ENCODE measurements at regions not wholly inside any gene's neighbourhood (a gene's known extent, or its start where the extent isn't known, plus 50 kb on each side); places are given as distances from the start of the nearest gene placed in this dataset.

DNA sequence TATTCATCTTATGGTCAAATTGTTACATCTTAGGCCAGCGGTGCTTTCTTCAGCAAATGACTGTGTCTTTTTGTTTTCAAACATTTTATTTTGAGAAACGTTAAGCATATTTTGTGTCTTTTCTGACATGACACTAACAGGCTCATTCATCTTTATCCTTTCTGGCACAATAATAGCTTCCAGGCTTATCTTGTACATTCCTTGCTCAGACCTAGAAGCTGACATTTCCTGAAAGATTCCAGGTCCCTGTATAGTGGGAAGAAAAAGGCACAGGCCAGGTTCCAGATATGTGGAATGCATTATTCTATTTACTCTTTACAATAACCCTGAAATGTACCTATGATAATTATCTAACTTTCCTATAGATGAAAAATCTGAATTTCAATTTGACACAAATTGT, 379.1 kb upstream of the B3GAT1 start:
- no peaks in the 10 kb centered on the region for H3K36me3 ChIP-seq (ENCODE audit: control insufficient read depth in 2 of 2, insufficient read depth in 2 of 2, low read length in 2 of 2)
- H3K9ac ChIP-seq (ENCODE audit: low read length in 2 of 2), result no peak overlapping the region
- H3K27ac ChIP-seq (ENCODE audit: low read length), result no peak overlapping the region
- no peak overlapping the region for H3K4me3 ChIP-seq (ENCODE audit: low read length in 2 of 2)
- H3K4me1 ChIP-seq (ENCODE audit: control insufficient read depth, insufficient read depth, low read length), result no peaks in the 10 kb centered on the region
- peaks cover 3 to 5% of the 10 kb centered on the region in 2 donors for H3K27me3 ChIP-seq (ENCODE audit: control insufficient read depth in 1 of 2, insufficient read depth in 2 of 2, low read length in 2 of 2)
- no peaks in the 10 kb centered on the region for H3K9me3 ChIP-seq (ENCODE audit: control insufficient read depth in 2 of 2, low read length in 2 of 2)

DNA sequence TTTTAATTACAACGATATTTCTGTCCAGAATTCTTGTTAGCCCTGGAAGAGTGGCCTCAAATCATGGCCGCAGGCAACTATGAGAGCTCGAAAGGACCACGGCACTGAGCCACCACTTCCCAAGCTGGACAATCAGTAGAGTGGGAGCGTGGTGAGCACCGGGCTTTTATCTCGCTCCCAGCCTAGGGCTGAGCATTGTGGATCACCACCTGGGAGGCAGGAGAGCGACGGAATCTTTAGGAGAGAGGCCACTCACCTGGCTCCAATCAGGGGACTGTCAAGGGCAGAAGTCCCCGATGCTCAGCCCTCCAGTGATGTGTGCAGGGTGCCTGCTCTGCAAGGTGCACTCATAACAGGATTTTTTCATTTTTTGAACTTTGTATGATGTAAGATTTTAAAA, 377.1 kb upstream of the B3GAT1 start:
- peaks cover 0 to 2% of the 10 kb centered on the region in 2 donors for H3K27me3 ChIP-seq (ENCODE audit: control insufficient read depth in 1 of 2, insufficient read depth in 2 of 2, low read length in 2 of 2)
- no peaks in the 10 kb centered on the region for H3K9me3 ChIP-seq (ENCODE audit: control insufficient read depth in 2 of 2, low read length in 2 of 2)
- no peaks in the 10 kb centered on the region for H3K36me3 ChIP-seq (ENCODE audit: control insufficient read depth in 2 of 2, insufficient read depth in 2 of 2, low read length in 2 of 2)
- no peak overlapping the region for H3K27ac ChIP-seq (ENCODE audit: low read length)
- H3K4me1 ChIP-seq (ENCODE audit: control insufficient read depth, insufficient read depth, low read length), result no peaks in the 10 kb centered on the region
- H3K9ac ChIP-seq (ENCODE audit: low read length in 2 of 2), result no peak overlapping the region
- H3K4me3 ChIP-seq (ENCODE audit: low read length in 2 of 2), result no peak overlapping the region

DNA sequence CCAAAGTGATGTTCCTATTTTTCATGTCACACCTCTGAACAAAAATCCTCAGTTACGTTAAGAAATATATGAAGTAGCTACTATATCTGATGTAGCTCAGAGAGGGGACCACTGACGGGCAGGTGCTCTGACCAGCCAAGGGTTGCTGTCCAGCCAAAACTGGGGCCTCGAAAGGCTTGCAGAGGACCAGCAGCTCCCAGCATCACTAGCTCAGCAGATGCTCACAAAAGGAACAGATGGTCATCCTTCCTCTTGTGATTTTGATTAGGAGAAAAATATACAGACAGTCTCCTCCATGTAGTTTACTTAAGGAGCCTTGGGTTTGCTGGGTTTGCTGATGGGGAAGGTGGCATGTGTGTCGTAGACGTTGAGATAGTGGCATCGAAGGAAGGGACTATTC, 374.6 kb upstream of the B3GAT1 start:
- no peaks in the 10 kb centered on the region for H3K36me3 ChIP-seq (ENCODE audit: control insufficient read depth in 2 of 2, insufficient read depth in 2 of 2, low read length in 2 of 2)
- no peak overlapping the region for H3K27ac ChIP-seq (ENCODE audit: low read length)
- H3K27me3 ChIP-seq (ENCODE audit: control insufficient read depth in 1 of 2, insufficient read depth in 2 of 2, low read length in 2 of 2), result no peaks in the 10 kb centered on the region
- no peaks in the 10 kb centered on the region for H3K9me3 ChIP-seq (ENCODE audit: control insufficient read depth in 2 of 2, low read length in 2 of 2)
- H3K4me1 ChIP-seq (ENCODE audit: control insufficient read depth, insufficient read depth, low read length), result peaks cover 3% of the 10 kb centered on the region
- H3K4me3 ChIP-seq (ENCODE audit: low read length in 2 of 2), result no peak overlapping the region
- H3K9ac ChIP-seq (ENCODE audit: low read length in 2 of 2), result no peak overlapping the region

DNA sequence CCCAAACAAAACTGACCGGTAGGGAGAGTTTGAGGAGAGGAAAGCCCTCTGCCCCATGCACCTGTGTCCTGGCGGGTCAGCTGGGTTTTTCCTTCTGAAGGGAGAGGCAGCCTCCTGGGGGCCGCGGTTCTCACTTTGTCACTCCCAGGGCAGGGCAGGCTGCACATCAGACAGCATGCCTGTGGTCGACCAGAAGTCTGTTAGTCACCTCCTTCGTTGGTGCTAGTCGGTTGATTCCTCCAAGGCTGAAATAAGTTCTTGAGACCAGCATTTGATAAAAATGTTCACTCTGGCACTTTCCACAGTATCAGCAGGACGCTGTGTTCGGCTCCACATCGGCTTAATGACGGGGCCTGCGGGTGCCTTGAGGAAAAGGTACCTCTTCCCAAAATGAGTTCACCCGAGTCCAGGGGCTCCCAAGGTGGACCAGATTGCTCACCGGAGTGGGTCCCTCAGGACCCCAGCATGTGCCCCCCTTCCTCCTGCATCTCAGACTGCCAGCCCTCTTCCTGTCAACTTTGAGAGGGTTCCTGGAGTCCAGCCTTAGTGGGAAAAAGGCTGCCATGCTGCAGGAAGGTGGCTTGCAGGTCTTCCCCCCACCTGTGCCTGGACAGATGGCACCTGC, 373.7 kb upstream of the B3GAT1 start:
- H3K27me3 ChIP-seq (ENCODE audit: control insufficient read depth in 1 of 2, insufficient read depth in 2 of 2, low read length in 2 of 2), result no peaks in the 10 kb centered on the region
- no peak overlapping the region for H3K27ac ChIP-seq (ENCODE audit: low read length)
- no peak overlapping the region for H3K4me3 ChIP-seq (ENCODE audit: low read length in 2 of 2)
- no peaks in the 10 kb centered on the region for H3K9me3 ChIP-seq (ENCODE audit: control insufficient read depth in 2 of 2, low read length in 2 of 2)
- H3K36me3 ChIP-seq (ENCODE audit: control insufficient read depth in 2 of 2, insufficient read depth in 2 of 2, low read length in 2 of 2), result no peaks in the 10 kb centered on the region
- peaks cover 3% of the 10 kb centered on the region for H3K4me1 ChIP-seq (ENCODE audit: control insufficient read depth, insufficient read depth, low read length)
- H3K9ac ChIP-seq (ENCODE audit: low read length in 2 of 2), result no peak overlapping the region

DNA sequence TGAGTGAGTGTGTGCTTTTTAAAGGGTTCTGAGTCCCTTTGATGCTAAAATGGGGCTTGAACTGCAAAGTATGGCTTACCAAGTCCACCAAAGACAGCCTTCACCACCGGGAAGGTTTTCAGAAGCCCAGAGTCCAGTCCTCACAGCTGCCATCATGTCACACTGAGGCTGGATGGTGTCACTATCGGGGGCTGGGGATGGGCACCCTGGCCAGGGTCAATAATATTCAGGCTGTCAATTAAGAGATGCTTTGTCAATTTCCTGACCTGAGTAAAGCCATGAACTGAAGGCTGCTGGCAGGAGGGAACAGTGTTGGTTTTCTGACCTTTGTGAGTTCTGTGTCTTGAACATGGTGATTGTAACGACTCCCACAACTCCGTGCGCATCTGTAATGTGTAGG, 373.0 kb upstream of the B3GAT1 start:
- H3K9me3 ChIP-seq (ENCODE audit: control insufficient read depth in 2 of 2, low read length in 2 of 2), result no peaks in the 10 kb centered on the region
- no peak overlapping the region for H3K4me3 ChIP-seq (ENCODE audit: low read length in 2 of 2)
- H3K27me3 ChIP-seq (ENCODE audit: control insufficient read depth in 1 of 2, insufficient read depth in 2 of 2, low read length in 2 of 2), result no peaks in the 10 kb centered on the region
- H3K9ac ChIP-seq (ENCODE audit: low read length in 2 of 2), result no peak overlapping the region
- H3K36me3 ChIP-seq (ENCODE audit: control insufficient read depth in 2 of 2, insufficient read depth in 2 of 2, low read length in 2 of 2), result no peaks in the 10 kb centered on the region
- no peak overlapping the region for H3K27ac ChIP-seq (ENCODE audit: low read length)
- H3K4me1 ChIP-seq (ENCODE audit: control insufficient read depth, insufficient read depth, low read length), result peaks cover 3% of the 10 kb centered on the region

DNA sequence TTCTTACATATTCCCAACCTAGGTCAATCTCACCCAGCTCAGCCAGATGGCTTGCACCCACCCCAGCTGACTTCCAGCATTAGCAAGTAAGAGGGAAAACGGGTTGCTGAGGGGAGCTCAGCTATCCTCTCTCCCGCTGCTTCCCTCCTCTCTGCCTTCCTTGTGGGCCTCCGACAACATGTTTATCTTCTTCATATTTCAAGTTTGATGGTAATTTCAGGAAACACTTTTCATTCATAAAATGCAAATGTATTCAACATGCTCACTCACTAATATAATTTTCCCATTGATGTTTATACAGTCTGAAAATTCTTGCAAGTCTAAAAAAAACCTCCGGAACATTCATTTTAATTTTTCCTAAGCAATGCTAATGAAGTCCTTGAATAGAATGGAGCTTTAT, 372.5 kb upstream of the B3GAT1 start:
- no peak overlapping the region for H3K9ac ChIP-seq (ENCODE audit: low read length in 2 of 2)
- peaks cover 3% of the 10 kb centered on the region for H3K4me1 ChIP-seq (ENCODE audit: control insufficient read depth, insufficient read depth, low read length)
- no peak overlapping the region for H3K4me3 ChIP-seq (ENCODE audit: low read length in 2 of 2)
- no peak overlapping the region for H3K27ac ChIP-seq (ENCODE audit: low read length)
- no peaks in the 10 kb centered on the region for H3K9me3 ChIP-seq (ENCODE audit: control insufficient read depth in 2 of 2, low read length in 2 of 2)
- no peaks in the 10 kb centered on the region for H3K27me3 ChIP-seq (ENCODE audit: control insufficient read depth in 1 of 2, insufficient read depth in 2 of 2, low read length in 2 of 2)
- no peaks in the 10 kb centered on the region for H3K36me3 ChIP-seq (ENCODE audit: control insufficient read depth in 2 of 2, insufficient read depth in 2 of 2, low read length in 2 of 2)

DNA sequence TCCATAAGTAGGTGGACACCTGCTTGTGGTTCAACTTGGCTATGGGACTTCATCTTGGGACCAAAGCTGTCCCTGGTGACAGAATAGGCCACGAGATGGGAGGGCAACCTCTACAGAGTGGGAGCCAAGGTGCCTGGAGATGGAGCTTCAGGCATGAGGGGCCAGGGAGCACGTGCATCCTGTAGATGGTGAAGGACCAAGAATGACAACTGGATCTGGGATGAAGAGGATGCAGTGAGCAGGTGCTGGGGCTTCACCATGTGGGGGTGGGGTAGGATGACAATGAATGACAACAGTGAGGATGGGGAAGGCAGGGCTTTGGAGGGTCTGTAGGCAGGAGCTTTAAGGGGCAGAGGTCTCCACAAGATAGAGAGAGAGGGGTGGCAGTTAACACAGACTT, 372.0 kb upstream of the B3GAT1 start:
- Histone ChIP-seq H3K36me3 (ENCODE audit: control insufficient read depth in 2 of 2, insufficient read depth in 2 of 2, low read length in 2 of 2) (no peaks in the 10 kb centered on the region), H3K27ac (ENCODE audit: low read length) (no peak overlapping the region), H3K9ac (ENCODE audit: low read length in 2 of 2) (no peak overlapping the region), H3K4me3 (ENCODE audit: low read length in 2 of 2) (no peak overlapping the region), H3K9me3 (ENCODE audit: control insufficient read depth in 2 of 2, low read length in 2 of 2) (no peaks in the 10 kb centered on the region), H3K4me1 (ENCODE audit: control insufficient read depth, insufficient read depth, low read length) (peaks cover 3% of the 10 kb centered on the region), H3K27me3 (ENCODE audit: control insufficient read depth in 1 of 2, insufficient read depth in 2 of 2, low read length in 2 of 2) (no peaks in the 10 kb centered on the region)

DNA sequence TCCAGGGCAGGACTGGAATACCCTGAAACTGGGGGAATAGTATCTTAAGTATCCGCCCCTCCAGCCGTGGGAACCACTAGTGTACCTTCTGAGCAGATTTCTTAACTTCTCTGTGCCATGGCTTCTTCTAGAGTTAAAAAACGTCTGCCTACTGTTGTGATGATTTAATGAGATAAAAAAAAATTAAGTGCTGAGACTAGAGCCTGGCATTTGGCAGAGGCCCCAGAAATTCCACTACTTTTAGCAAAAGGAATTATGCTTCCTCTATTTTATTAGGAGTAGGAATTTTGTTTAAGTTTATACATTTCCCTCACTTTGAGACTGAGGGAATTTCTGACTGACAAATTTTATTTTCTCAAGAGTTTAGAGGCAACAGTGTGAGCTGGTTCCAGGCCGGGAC, 371.2 kb upstream of the B3GAT1 start:
- H3K4me3 ChIP-seq (ENCODE audit: low read length in 2 of 2), result no peak overlapping the region
- no peak overlapping the region for H3K9ac ChIP-seq (ENCODE audit: low read length in 2 of 2)
- no peaks in the 10 kb centered on the region for H3K36me3 ChIP-seq (ENCODE audit: control insufficient read depth in 2 of 2, insufficient read depth in 2 of 2, low read length in 2 of 2)
- H3K27ac ChIP-seq (ENCODE audit: low read length), result no peak overlapping the region
- H3K9me3 ChIP-seq (ENCODE audit: control insufficient read depth in 2 of 2, low read length in 2 of 2), result no peaks in the 10 kb centered on the region
- H3K27me3 ChIP-seq (ENCODE audit: control insufficient read depth in 1 of 2, insufficient read depth in 2 of 2, low read length in 2 of 2), result no peaks in the 10 kb centered on the region
- H3K4me1 ChIP-seq (ENCODE audit: control insufficient read depth, insufficient read depth, low read length), result peaks cover 3% of the 10 kb centered on the region

DNA sequence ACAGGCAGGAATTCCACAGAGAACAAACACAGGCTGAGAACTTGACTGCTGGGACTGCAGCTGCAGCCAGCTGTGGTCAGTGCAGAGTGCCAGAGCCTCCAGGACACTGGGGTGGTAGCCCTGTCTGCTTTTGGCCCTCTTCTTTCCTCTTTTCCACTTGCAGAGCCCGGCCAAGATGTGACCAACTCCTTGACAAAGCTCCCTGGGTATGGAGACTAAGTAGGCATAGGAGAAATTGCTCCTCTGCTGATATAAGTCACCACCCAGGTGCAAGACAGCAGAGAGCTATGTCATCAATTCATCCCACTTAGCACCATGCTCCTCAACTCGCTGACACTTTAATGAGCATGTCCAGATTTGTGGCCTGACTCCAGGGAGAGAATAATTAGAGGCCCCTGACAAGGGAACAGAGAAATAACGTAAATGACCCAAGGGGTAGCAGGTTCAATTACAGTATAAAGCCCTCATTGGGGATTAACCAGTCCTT, 369.4 kb upstream of the B3GAT1 start:
- Histone ChIP-seq H3K9me3 (ENCODE audit: control insufficient read depth in 2 of 2, low read length in 2 of 2) (no peaks in the 10 kb centered on the region), H3K4me3 (ENCODE audit: low read length in 2 of 2) (no peak overlapping the region)

DNA sequence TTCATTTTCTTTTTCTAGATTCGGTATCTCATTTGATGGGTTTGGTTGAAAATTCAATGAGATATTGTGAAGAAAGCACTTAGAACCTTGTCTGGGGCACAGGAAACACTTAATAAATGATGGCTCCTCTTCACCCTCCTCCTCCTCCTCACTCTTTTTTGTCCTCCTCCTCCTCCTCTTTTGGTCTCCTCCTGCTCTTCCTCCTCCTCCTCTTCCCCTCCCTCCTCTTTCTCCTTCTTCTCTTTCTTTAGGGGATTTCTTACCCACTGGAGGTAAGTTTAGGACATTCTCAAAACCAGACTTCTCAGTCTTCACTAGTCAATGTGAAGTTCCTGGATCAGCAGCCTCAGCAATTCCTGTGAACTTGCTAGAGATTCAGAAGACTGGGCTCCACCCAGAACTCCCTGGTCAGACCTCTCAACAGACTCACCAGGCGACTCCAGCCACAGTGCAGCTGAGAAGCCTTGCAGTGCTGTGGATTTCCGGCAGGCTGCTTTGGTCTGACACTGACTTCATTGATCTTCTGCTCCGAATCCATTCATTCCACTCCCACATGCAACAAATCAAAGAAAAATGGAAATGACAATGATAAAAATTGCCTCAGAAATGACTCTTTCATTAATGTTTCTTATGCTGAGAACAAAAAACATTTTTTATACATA, 368.6 kb upstream of the B3GAT1 start:
- no peaks in the 10 kb centered on the region for H3K9me3 ChIP-seq (ENCODE audit: control insufficient read depth in 2 of 2, low read length in 2 of 2)
- H3K4me1 ChIP-seq (ENCODE audit: control insufficient read depth, insufficient read depth, low read length), result peaks cover 3% of the 10 kb centered on the region
- H3K36me3 ChIP-seq (ENCODE audit: control insufficient read depth in 2 of 2, insufficient read depth in 2 of 2, low read length in 2 of 2), result no peaks in the 10 kb centered on the region
- H3K27ac ChIP-seq (ENCODE audit: low read length), result no peak overlapping the region
- H3K4me3 ChIP-seq (ENCODE audit: low read length in 2 of 2), result no peak overlapping the region
- no peak overlapping the region for H3K9ac ChIP-seq (ENCODE audit: low read length in 2 of 2)
- no peaks in the 10 kb centered on the region for H3K27me3 ChIP-seq (ENCODE audit: control insufficient read depth in 1 of 2, insufficient read depth in 2 of 2, low read length in 2 of 2)

More for the DNA sequence above, 369.4 kb upstream of the B3GAT1 start:
- H3K27me3 ChIP-seq (ENCODE audit: control insufficient read depth in 1 of 2, insufficient read depth in 2 of 2, low read length in 2 of 2), result no peaks in the 10 kb centered on the region
- H3K36me3 ChIP-seq (ENCODE audit: control insufficient read depth in 2 of 2, insufficient read depth in 2 of 2, low read length in 2 of 2), result no peaks in the 10 kb centered on the region
- no peak overlapping the region for H3K27ac ChIP-seq (ENCODE audit: low read length)
- peaks cover 3% of the 10 kb centered on the region for H3K4me1 ChIP-seq (ENCODE audit: control insufficient read depth, insufficient read depth, low read length)
- H3K9ac ChIP-seq (ENCODE audit: low read length in 2 of 2), result no peak overlapping the region

DNA sequence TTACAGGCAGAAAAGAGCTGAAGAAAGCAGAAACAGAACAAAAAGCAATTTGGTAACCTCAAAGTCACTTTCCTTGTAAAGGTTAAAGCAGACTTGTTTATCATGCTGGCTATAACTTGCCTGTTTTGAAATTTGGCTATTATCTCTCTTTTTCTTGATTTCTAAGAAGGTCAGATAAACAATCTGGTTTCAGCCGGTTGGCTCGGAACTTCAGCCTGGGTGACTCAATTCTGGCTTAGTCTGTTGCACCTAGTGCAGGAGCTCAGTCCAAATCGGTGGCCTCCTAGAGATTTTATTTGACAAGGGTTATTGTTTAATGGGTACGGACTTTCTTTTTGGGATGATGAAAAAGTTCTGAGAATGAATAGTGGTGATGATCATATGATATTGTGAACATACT, 367.1 kb upstream of the B3GAT1 start:
- H3K4me1 ChIP-seq (ENCODE audit: control insufficient read depth, insufficient read depth, low read length), result peaks cover 3% of the 10 kb centered on the region
- no peaks in the 10 kb centered on the region for H3K9me3 ChIP-seq (ENCODE audit: control insufficient read depth in 2 of 2, low read length in 2 of 2)
- H3K27me3 ChIP-seq (ENCODE audit: control insufficient read depth in 1 of 2, insufficient read depth in 2 of 2, low read length in 2 of 2), result no peaks in the 10 kb centered on the region
- no peak overlapping the region for H3K9ac ChIP-seq (ENCODE audit: low read length in 2 of 2)
- no peak overlapping the region for H3K27ac ChIP-seq (ENCODE audit: low read length)
- H3K4me3 ChIP-seq (ENCODE audit: low read length in 2 of 2), result no peak overlapping the region
- H3K36me3 ChIP-seq (ENCODE audit: control insufficient read depth in 2 of 2, insufficient read depth in 2 of 2, low read length in 2 of 2), result no peaks in the 10 kb centered on the region

Data from stomach smooth muscle (tissue), 2 donors.